ENCODE measurements at regions not wholly inside any gene's neighbourhood (a gene's known extent, or its start where the extent isn't known, plus 50 kb on each side); places are given as distances from the start of the nearest gene placed in this dataset.

GRCh38 chr11:15780382-15780781 lies 576.0 kb downstream of the SOX6 start:
- TF ChIP-seq CTCF (IDR thresholded peaks at IDR 0.05) = no peak
- TF ChIP-seq POLR2A (IDR thresholded peaks at IDR 0.05) = no peak
